Astrocyte (in vitro differentiated cells and primary cell): ENCODE measurements at regions not wholly inside any gene's neighbourhood (a gene's known extent, or its start where the extent isn't known, plus 50 kb on each side); places are given as distances from the start of the nearest gene placed in this dataset.

Experiments used
- DNase-seq: peaks from one replicate; pipeline ENCODE4 v3.0.0-alpha.2; 2010; ENCODE audit warnings: low read depth
- FAIRE-seq: peaks from 2 replicates; lab custom pipeline; 2011; peaks lifted over from hg19 to GRCh38; lab: Jason Lieb, UNC
- H2AFZ ChIP-seq: 2 replicates; pipeline ENCODE4 v1.6.0; 2012; ENCODE audit warnings: low read depth, low read length, inconsistent platforms
- H3K27ac ChIP-seq: 2 replicates; pipeline ENCODE4 v1.5.1; 2011; ENCODE audit warnings: low read depth, low read length, inconsistent platforms
- H3K27me3 ChIP-seq: 2 replicates; pipeline ENCODE4 v1.6.0; 2011; ENCODE audit warnings: low read length, inconsistent platforms; ENCODE audit not compliant: insufficient read depth
- H3K36me3 ChIP-seq: 2 replicates; pipeline ENCODE4 v1.5.1; 2011; ENCODE audit warnings: low read length, inconsistent platforms; ENCODE audit not compliant: insufficient read depth
- H3K4me1 ChIP-seq: 2 replicates; pipeline ENCODE4 v1.5.1; 2011; ENCODE audit warnings: low read length, inconsistent platforms; ENCODE audit not compliant: insufficient read depth
- H3K4me2 ChIP-seq: 2 replicates; pipeline ENCODE4 v1.6.0; 2012; ENCODE audit warnings: low read length, inconsistent platforms
- H3K4me3 ChIP-seq: 2 replicates; pipeline ENCODE4 v1.5.1; 2011; ENCODE audit warnings: low read depth, mild to moderate bottlenecking, low read length, inconsistent platforms; ENCODE audit not compliant: insufficient read depth
- H3K79me2 ChIP-seq: 2 replicates; pipeline ENCODE4 v1.6.0; 2012; ENCODE audit warnings: mild to moderate bottlenecking, low read length, inconsistent platforms; ENCODE audit not compliant: insufficient read depth
- H3K9ac ChIP-seq: 2 replicates; pipeline ENCODE4 v1.6.0; 2012; ENCODE audit warnings: mild to moderate bottlenecking, low read length, inconsistent platforms
- H3K9me3 ChIP-seq: 2 replicates; pipeline ENCODE4 v1.5.1; 2012; ENCODE audit warnings: low read depth, mild to moderate bottlenecking, low read length, inconsistent platforms; ENCODE audit not compliant: insufficient read depth
- H4K20me1 ChIP-seq: 2 replicates; pipeline ENCODE4 v1.6.0; 2012; ENCODE audit warnings: low read length, inconsistent platforms; ENCODE audit not compliant: insufficient read depth
- H3K27ac Mint-ChIP-seq: one replicate; pipeline ENCODE4 v1.8.0; 2021; ENCODE audit warnings: mild to moderate bottlenecking, mixed read lengths; ENCODE audit not compliant: unreplicated experiment
- H3K27me3 Mint-ChIP-seq: one replicate; pipeline ENCODE4 v1.8.0; 2021; ENCODE audit warnings: low read depth, mixed read lengths; ENCODE audit not compliant: unreplicated experiment
- H3K36me3 Mint-ChIP-seq: one replicate; pipeline ENCODE4 v1.8.0; 2021; ENCODE audit warnings: low read depth, mixed read lengths; ENCODE audit not compliant: unreplicated experiment
- H3K4me1 Mint-ChIP-seq: one replicate; pipeline ENCODE4 v1.8.0; 2021; ENCODE audit warnings: low read depth, mixed read lengths; ENCODE audit not compliant: unreplicated experiment
- H3K4me3 Mint-ChIP-seq: one replicate; pipeline ENCODE4 v1.8.0; 2021; ENCODE audit warnings: mild to moderate bottlenecking, moderate library complexity, mixed read lengths; ENCODE audit not compliant: unreplicated experiment
- H3K9me3 Mint-ChIP-seq: one replicate; pipeline ENCODE4 v1.8.0; 2021; ENCODE audit warnings: mild to moderate bottlenecking, mixed read lengths; ENCODE audit not compliant: unreplicated experiment
- CTCF ChIP-seq: IDR thresholded peaks from 2 replicates; pipeline ENCODE4 v1.5.1; 2011; ENCODE audit warnings: low read depth, mild to moderate bottlenecking, inconsistent platforms, low read length, moderate library complexity; ENCODE audit not compliant: insufficient read depth
- EZH2 ChIP-seq: IDR thresholded peaks from 2 replicates; pipeline ENCODE4 v1.6.1; 2012; ENCODE audit warnings: mild to moderate bottlenecking, low read length, inconsistent platforms; ENCODE audit not compliant: insufficient read depth

GRCh38 chr16:79845734-79846135 is 245.2 kb upstream of the MAF start:
- Histone ChIP-seq H3K4me3 (no peak overlapping the region), H3K4me1 (no peaks in the 10 kb centered on the region), H3K9me3 (no peaks in the 10 kb centered on the region), H2AFZ (no peak overlapping the region), H3K27ac (no peak overlapping the region), H4K20me1 (no peaks in the 10 kb centered on the region), H3K79me2 (no peaks in the 10 kb centered on the region), H3K4me2 (no peak overlapping the region), H3K36me3 (no peaks in the 10 kb centered on the region), H3K27me3 (no peaks in the 10 kb centered on the region), H3K9ac (no peak overlapping the region)
- H3K9me3 Mint-ChIP-seq = no peaks in the 10 kb centered on the region
- peaks cover 5% of the 10 kb centered on the region for H3K36me3 Mint-ChIP-seq
- H3K27ac Mint-ChIP-seq = no peak overlapping the region
- peaks cover 6% of the 10 kb centered on the region for H3K27me3 Mint-ChIP-seq
- TF ChIP-seq EZH2 (no peak), CTCF (no peak)
- DNase-seq (no peak), FAIRE-seq (no peak)
- no peak overlapping the region for H3K4me3 Mint-ChIP-seq
- no peaks in the 10 kb centered on the region for H3K4me1 Mint-ChIP-seq

GRCh38 chr16:79845033-79845733 is 244.6 kb upstream of the MAF start:
- H3K9ac ChIP-seq = no peak overlapping the region
- H3K9me3 Mint-ChIP-seq = no peaks in the 10 kb centered on the region
- H3K36me3 Mint-ChIP-seq = peaks cover 5% of the 10 kb centered on the region
- H3K4me3 ChIP-seq = no peak overlapping the region
- no peak for TF ChIP-seq CTCF
- TF ChIP-seq EZH2 = no peak
- no peak overlapping the region for H3K4me3 Mint-ChIP-seq
- H3K27ac Mint-ChIP-seq = no peak overlapping the region
- no peak overlapping the region for H3K4me2 ChIP-seq
- H3K36me3 ChIP-seq = no peaks in the 10 kb centered on the region
- DNase-seq (no peak), FAIRE-seq (no peak)
- no peaks in the 10 kb centered on the region for H3K27me3 ChIP-seq
- H3K27ac ChIP-seq = no peak overlapping the region
- H4K20me1 ChIP-seq = no peaks in the 10 kb centered on the region
- H3K9me3 ChIP-seq = no peaks in the 10 kb centered on the region
- no peaks in the 10 kb centered on the region for H3K79me2 ChIP-seq
- H3K27me3 Mint-ChIP-seq = peaks cover 5% of the 10 kb centered on the region
- H2AFZ ChIP-seq = no peak overlapping the region
- no peaks in the 10 kb centered on the region for H3K4me1 ChIP-seq
- H3K4me1 Mint-ChIP-seq = no peaks in the 10 kb centered on the region

GRCh38 chr16:79844603-79845002 is 244.1 kb upstream of the MAF start:
- no peak overlapping the region for H3K4me2 ChIP-seq
- no peak for TF ChIP-seq EZH2
- no peak for TF ChIP-seq CTCF
- Mint-ChIP-seq H3K9me3 (no peaks in the 10 kb centered on the region), H3K36me3 (peaks cover 5% of the 10 kb centered on the region), H3K27ac (no peak overlapping the region), H3K4me1 (no peaks in the 10 kb centered on the region), H3K27me3 (peaks cover 1% of the 10 kb centered on the region), H3K4me3 (no peak overlapping the region)
- no peaks in the 10 kb centered on the region for H4K20me1 ChIP-seq
- no peak overlapping the region for H3K4me3 ChIP-seq
- FAIRE-seq (no peak), DNase-seq (no peak)
- no peak overlapping the region for H3K27ac ChIP-seq
- no peaks in the 10 kb centered on the region for H3K27me3 ChIP-seq
- no peak overlapping the region for H3K9ac ChIP-seq
- H3K9me3 ChIP-seq = no peaks in the 10 kb centered on the region
- H3K36me3 ChIP-seq = no peaks in the 10 kb centered on the region
- no peak overlapping the region for H2AFZ ChIP-seq
- no peaks in the 10 kb centered on the region for H3K4me1 ChIP-seq
- no peaks in the 10 kb centered on the region for H3K79me2 ChIP-seq
